ENCODE measurements at regions not wholly inside any gene's neighbourhood (a gene's known extent, or its start where the extent isn't known, plus 50 kb on each side); places are given as distances from the start of the nearest gene placed in this dataset.
"Not testable (repeated sequence)": the region's sequence is repeated elsewhere in the genome, so short reads cannot be mapped to it uniquely, and the experiment has no call there.

DNA sequence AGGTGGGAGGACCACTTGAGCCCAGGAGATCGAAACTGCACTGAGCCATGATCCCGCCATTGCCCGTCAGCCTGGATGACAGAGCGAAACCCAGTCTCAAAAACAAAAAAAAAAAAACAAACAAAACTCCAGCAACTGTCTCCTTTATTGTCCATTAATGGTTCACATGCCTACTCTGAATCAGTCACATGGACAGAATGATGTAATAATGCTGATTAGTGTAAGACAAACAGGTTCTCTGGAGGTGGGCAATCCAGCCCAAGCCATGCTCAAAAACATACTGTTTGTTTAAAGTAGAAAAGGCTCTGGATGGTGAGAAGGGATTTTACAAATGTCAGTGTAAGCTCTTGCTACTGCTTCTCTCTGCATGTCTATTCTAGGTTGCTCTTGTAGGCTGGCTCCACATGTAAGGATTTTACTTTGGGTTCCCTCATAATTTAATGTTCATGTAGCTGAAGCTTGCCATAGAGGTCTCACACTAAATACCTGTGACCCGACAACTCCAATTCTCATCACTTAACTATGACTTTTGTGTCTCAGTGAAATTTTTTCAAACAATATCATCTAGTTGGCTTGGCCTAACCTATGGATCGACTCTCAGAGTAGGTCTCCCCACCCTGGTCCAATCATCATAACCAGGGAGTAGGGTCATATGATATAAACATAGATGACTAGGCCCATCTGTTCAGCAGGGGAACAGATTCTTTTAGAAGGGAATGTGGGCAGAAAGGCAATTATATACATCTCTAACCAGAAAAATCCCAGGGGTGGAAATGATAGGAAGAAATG is 83.9 kb upstream of the SLC39A10 start:
- no peak for DNase-seq (ENCODE audit: low read depth)

DNA sequence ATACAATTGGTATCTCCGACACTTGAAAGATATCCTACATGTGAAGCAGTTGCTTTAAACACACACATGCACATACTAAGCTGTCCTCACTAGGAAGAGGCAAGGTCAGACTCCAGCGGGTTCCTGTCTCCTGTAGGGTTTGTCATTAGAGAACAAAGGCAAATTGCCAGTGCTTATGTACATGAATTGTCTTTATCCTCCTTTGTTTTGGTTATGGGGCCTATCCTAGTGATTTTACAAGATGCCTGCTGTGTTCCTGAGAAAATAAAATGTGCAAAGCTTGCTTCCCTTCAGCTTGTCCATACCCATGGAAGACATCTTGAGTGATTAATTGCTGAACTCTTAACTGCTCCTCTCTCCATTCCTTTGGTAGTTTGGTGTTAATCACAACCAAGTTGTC is 86.7 kb upstream of the SLC39A10 start:
- no peak for DNase-seq (ENCODE audit: low read depth)

DNA sequence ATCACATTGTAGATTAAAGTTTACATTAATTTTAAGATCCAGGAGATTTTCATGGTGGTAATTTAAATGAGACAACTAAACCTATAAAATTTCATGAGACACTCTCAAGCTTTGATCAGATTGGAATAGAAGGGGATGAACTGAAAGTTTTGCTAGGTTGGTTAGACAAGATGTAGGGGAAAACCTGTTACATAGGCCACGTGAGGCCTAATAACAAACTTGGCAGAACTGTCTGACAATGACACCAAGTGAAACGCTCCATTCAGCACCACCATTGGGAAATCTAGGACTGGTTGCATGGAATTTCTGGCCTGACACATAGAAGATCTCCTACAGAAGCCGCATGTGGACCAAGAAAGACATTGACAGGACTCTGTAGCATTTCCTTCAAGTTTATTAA is 87.8 kb upstream of the SLC39A10 start:
- no peak for DNase-seq (ENCODE audit: low read depth)

DNA sequence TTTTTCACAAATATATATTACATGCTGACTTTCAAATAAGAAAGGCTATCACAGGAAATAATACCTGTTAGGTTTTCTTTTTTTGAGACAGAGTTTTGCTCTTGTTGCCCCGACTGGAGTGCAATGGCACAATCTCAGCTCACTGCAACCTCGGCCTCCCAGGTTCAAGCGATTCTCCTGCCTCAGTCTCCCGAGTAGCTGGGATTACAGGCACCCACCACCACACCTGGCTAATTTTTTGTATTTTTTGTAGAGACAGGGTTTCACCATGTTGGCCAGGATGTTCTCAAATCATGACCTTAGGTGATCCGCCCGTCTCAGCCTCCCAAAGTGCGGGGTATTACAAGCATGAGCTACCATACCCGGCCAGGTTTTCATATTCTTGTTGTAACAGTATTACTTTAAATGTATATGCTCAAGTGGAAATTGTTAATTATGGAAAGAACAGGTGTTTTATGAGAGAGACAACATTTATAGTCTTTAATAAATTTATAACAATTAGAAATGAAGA is 92.3 kb upstream of the SLC39A10 start:
- DNase-seq (ENCODE audit: low read depth), result not testable (repeated sequence)

DNA sequence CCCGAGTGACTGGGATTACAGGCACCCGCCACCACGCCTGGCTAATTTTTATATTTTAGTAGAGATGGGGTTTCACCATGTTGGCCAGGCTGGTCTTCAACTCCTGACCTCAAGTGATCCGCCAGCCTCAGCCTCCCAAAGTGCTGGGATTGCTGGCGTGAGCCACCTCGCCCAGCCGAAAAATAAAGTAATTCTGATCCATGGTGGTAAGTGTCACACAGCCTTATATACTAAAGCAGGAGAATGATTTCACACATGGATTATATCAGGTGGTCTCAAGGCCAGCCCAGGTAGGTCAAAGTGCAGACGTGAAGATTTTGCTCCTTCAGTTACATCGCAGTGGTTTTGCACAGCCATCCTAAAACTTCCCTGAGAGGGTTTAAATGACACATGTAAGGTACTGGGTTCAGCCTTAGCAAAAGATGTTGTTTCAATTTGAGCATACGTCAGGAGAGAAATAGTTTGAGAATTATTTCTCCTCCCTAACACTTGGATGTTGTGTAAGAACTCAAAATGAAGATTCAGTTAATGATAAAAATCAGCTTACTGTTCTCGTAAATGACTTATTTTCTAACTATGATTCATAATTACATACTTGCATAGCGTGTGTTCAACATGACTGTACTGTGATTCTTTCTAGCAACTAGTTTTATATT is 93.0 kb upstream of the SLC39A10 start:
- DNase-seq (ENCODE audit: low read depth), result no peak

DNA sequence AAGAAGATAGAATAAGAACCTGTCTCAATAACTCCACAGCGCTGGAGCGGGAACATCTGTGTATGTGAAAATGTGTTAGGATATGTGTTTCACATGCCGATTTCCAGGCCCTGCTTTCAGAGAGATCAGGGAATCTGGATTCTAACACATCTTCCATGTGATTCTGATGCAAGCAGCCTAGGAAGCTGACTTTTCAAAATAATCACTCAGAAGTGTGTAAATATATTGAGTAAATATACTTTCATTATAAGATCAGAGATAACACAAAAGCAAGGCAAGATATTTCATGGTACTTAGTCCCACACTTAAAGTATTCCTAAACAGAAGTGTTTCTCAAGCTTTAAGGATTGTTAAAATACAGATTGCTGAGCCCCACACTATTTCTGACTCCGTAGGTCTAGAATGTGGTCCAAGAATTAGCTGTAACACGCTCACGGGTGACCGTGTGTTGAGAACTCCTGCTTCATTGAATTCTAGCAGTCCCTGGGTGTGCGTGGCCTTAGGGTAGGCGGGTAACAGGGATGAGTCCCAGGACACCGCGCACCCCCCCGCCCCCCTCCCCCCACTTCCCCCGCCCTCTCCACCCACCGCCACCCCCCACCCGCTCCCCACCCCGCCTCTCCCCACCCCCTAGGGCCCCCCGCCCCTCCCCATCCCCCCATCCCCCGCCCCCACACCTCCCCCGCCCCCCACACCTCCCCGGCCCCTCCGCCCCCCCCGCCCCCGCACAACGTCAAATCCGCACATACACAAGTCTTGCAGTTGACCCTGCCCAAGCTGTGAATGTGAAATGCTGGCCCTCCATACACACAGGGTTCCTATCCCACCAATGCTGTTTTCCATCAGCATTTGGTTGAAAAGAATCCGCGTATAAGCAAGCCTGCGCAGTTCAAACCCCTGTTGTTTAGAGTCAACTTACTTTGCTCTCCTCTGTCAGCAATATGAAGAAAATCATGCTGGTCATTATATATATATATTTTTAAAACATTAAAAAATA is 94.2 kb upstream of the SLC39A10 start:
- DNase-seq (ENCODE audit: low read depth), result no peak

DNA sequence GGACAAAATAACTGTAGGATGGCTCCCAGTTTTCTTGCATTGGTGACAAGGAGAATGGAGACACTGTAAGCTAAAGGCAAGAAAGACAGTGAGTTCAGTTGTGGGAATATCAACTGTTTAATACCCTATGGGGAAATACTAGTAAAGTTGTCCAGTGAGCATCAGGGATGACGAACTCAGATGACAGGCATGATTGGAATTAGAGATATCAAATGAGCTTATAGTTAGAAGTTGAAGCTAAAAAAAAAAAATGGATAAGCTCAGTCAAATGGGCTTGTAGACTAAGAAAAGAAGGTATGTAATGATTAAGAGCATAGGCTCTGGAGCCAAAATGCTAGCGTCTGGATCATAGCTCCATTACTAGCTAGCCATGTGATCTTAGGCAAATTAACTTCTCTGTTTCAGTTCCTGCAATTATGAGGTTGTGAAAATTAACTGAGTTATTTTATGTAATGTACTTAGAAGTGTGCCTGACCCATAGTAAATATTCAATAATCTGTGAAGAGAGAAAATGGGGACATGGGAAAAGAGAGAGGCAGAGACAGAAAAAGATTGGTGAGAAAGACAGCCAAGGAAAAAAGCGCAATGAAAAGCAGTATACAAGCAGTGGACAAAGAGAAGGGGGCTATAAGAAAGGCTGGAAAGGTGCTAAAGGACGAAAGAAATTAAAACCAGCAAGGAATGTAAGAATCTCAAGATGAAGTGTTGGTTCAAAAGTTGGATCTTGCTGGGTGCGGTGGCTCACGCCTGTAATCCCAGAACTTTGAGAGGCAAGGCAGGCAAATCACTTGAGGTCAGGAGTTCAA is 95.7 kb upstream of the SLC39A10 start:
- peak; percentile 40 for DNase-seq (ENCODE audit: low read depth)

DNA sequence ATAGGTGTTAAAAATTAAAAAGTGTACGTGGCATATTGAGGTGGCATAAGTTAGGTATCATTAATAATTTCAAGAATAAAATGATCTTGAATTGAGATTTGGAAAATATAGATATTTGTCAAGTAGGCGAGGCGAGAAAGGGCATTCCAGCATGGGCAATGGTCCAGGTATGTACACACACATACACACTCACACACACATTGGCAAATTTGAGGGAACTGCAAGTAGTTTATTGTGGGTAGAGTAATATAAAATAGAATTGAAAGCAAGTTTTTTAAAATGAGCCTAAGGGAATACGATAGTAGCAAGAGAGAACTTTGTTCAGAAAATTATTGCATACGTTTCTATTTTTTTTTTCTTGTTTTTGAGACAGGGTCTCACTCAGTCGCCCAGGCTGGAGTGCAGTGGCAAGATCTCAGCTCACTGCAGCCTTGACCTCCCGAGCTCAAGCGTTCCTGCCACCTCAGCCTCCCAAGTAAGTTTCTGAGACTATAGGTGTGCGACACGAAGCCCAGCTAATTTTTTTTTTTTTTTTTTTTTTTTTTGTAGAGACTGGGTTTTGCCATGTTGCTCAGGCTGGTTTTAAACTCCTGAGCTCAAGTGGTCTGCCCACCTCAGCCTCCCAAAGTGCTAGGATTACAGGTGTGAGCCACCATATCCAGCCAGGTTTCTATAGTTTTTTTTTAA is 96.7 kb upstream of the SLC39A10 start:
- DNase-seq (ENCODE audit: low read depth), result no peak

DNA sequence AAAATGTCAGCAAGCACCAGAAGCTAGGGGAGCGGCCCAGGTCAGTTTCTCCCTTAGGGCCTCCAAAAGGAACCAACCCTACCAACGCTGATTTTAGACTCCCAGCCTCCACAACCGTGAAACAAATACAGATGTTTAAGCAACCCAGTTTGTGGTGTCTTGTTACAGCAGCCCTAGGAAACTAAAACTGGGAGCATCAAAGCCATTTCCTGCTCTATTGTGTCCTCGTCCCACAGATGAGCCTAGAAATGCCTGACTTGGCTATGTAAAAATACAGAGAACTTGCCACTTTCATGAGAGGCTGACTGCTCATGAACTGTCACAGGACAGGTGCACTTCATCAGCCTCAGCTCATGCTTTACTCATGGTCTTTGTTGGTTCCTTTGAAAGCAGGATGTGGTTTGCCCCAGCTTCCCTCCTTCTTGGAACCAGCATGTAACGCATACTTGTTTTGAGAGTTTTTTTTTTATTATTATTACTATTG is 97.6 kb upstream of the SLC39A10 start:
- no peak for DNase-seq (ENCODE audit: low read depth)

DNA sequence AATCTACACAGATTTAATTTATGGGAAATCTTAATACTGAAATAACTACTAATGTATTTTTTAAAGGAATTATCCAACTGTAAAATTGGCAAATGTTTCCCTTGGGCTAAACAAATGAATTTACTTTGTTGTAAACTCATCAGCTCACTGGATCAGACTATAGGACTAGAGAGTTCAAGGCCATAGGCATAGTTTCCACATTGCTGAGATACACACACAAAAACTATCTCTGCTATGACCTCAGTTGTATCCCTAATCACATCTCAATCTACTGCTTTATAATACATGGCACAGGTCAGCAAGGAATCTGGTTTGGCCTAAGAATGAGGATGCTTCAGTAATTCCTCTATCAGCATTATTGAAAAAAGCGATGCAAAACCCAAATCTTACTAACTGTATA is 101.1 kb upstream of the SLC39A10 start:
- no peak for DNase-seq (ENCODE audit: low read depth)

DNA sequence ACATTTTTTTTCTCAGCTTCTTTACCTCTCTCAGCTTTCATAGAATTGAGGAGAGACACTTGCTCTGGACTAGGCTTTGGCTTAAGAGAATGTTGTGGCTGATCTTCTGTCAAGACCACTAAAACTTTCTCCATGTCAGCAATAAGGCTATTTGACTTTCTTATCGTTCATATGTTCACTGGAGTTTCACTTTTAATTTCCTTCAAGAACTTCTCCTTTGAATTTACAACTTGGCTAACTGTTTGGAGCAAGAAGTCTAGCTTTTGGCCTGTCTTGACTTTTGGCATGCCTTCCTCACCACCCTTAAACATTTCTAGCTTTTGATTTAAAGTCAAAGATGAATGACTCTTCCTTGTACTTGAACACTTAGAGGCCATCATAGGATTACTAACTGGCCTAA is 104.4 kb upstream of the SLC39A10 start:
- no peak for DNase-seq (ENCODE audit: low read depth)

DNA sequence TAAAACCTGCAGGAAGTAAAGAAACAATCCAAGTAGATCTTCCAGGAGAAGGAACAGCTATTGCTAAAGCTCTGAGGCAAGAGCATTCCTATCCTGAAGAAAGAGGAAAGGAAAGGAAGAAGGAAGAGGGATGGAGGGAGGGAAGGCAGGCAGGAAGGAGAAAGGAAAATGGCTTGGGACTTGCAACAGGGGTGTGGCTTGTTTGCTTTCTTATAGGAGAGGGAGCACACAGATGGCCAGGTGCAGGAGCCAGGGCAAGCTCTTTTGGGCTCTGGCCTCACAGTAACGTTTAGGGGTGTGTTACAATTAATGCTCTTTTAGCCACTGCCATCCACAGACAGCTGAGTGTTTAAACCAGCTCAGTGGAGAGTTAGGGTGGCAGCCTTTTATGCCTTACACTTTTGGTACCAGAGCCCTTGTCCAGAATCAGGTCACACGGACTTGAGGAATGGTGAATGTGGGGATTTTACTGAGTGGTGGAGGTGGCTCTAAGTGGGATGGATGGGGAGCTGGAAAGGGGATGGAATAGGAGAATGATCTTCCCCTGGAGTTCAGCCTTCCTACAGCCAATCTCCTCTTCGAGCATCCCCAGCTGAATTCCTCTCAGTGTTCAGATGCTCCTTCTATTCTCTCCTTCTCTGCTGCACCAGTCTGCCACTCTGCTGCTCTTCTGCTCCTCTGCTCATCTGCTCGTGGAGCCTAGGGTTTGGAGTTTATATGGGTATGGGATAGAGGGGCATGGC is 108.7 kb upstream of the SLC39A10 start:
- no peak for DNase-seq (ENCODE audit: low read depth)

DNA sequence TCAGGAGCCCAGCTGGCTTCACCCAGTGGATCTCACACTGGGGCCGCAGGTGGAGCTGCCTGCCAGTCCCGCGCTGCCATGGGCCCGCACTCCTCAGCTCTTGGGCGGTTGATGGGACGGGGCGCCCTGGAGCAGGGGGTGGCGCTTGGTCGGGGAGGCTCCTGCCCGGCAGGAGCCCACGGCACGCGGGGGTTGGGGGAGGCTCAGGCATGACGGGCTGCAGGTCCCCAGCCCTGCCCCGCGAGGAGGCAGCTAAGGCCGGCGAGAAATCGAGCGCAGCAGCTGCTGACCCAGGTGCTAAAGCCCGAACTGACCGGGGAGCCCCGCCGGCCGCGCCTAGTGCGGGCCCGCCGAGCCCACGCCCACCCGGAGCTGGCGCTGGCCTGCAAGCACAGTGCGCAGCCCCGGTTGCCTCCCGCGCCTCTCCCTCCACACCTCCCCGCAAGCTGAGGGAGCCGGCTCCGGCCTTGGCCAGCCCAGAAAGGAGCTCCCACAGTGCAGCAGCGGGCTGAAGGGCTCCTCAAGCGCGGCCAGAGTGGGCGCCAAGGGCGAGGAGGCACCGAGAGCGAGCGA is 109.7 kb upstream of the SLC39A10 start:
- not testable (repeated sequence) for DNase-seq (ENCODE audit: low read depth)

DNA sequence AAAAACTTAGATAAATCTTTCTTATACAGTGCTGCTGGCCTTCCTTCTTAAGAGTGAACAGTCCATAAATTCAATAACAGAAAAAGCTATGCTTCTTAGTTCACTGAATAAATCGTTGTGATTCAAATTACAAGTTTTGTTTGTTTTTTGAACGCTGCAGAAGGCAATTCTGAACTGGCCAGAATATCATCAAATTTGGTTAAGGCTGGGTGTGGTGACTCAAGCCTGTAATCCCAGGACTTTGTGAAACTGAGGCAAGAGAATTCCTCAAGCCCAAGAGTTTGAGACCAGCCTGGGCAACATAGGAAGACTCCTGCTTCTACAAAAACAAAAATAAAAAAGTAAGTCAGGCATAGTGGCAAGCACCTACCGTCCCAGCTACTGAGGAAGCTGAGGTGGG is 111.2 kb upstream of the SLC39A10 start:
- DNase-seq (ENCODE audit: low read depth), result no peak

DNA sequence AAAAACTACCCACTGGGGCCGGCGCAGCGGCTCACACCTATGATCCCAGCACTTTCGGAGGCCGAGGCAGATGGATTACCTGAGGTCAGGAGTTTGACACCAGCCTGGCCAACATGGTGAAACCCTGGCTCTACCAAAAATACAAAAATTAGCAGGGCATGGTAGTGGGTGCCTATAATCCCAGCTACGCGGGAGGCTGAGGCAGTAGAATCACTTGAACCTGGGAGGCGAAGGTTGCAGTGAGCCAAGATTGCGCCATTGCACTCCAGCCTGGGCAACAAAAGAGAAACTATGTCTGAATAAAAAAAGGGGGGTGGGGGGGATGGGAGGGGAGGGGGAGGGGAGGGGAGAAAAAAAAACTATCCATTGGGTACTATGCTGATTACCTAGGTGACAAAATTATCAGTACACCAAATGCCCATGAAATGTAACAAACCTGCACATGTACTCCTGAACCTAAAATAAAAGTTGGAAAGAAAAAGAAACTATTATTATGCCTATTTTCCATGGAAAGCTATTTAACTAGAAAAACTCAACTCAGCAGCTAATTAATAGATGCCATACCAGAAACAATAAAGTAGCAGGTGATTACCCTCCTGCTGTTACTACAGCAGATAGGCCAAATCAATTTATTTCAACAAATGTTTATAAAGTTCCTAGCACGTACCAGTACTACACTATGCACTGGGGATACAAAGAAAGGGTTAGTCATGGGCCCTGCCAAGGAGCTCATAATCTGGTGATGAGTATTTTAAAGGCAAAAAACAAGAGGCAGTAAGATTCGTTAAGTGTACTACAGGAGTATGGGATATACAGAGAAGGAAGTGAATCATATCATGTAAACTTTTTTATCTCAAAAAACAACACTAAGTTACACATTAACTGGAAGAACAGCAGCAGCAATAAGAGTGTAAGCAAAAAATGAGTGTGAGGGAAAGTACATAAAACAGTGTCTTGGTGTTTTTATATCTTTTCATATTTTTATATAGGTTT is 112.8 kb upstream of the SLC39A10 start:
- no peak for DNase-seq (ENCODE audit: low read depth)

DNA sequence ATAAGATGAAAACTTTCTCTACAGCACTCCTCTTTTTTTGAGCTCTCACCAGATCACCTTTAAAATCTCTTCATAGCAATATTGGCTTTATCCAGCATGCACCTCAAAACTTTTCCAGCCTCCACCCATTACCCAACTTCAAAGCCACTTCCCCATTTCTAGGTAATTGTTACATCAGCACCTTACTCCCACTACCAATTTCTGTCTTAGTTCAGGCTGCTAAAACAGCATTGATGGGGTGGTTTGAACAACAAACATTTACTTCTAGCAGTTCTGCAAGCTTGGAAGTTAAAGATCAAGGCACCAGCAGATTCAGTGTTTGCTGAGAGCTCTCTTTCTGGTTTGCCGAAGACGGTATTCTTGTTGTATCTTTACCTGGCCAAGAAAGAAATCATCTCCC is 114.0 kb upstream of the SLC39A10 start:
- no peak for DNase-seq (ENCODE audit: low read depth)

DNA sequence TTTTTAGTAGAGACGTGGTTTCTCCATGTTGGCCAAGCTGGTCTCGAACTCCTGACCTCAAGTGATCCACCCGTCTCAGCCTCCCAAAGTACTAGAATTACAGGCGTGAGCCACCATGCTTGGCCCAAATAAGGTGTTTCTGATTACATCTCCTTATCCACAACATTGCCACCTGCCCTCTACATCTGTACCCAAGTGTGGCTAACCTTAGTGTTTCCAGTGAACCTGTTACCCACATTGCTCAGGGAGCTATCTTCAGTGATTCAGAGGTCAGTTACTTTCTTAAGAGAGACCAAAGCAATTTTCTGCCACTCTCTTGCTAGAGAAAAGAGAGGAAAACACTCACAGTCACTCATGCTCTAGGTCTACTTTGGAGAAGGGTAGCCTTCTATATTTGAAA is 115.0 kb upstream of the SLC39A10 start:
- no peak for DNase-seq (ENCODE audit: low read depth)

DNA sequence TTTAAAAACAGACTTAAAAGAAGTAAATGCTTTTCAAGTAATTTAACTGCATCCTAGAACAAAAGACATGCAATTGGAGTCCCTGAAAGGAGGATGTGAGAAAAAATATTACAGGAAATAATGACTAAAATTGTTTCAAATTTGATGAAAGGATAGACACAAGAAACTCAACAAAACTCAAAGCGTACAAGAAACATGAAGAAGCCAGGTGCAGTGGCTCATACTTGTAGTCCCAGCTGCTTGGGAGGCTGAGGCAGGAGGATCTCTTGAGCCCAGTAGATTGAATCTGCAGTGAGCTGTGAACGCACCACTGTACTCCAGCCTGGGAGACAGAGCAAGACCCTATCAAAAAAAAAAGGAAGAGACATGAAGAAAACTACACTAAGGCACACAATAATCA is 118.1 kb upstream of the SLC39A10 start:
- no peak for DNase-seq (ENCODE audit: low read depth)

Data from fibroblast of the conjunctiva (primary cell).